ENCODE measurements at regions not wholly inside any gene's neighbourhood (a gene's known extent, or its start where the extent isn't known, plus 50 kb on each side); places are given as distances from the start of the nearest gene placed in this dataset.

Small RNA genes in the stretch of these regions (microRNA-seq; reads per million reads assigned to microRNA genes)
- 0 to 0.06 (median 0) reads per million in 4 donors for gene MIR5186
